DND-41 (cell line): ENCODE measurements at regions not wholly inside any gene's neighbourhood (a gene's known extent, or its start where the extent isn't known, plus 50 kb on each side); places are given as distances from the start of the nearest gene placed in this dataset.

Experiments used
- ATAC-seq: fragments of 200-7000 bp; cut with Tn5 transposase; 3 replicates; pipeline ENCODE4 v1.9.1; 2021; ENCODE audit warnings: low read depth; ENCODE audit not compliant: insufficient read depth
- DNase-seq: peaks from one replicate; pipeline ENCODE4 v3.0.0-alpha.2; 2020
- H2AFZ ChIP-seq: 2 replicates; pipeline ENCODE4 v1.6.0; 2012; ENCODE audit warnings: low read depth, low read length
- H3K27ac ChIP-seq: 2 replicates; pipeline ENCODE4 v1.5.1; 2012; ENCODE audit warnings: low read length, inconsistent platforms
- H3K27me3 ChIP-seq: fragments of 200-600 bp; sonication (generic); 2 replicates; pipeline ENCODE4 v1.6.0; 2012; ENCODE audit warnings: low read length, mild to moderate bottlenecking, inconsistent platforms; ENCODE audit not compliant: insufficient read depth, poor library complexity
- H3K36me3 ChIP-seq: 2 replicates; pipeline ENCODE4 v1.5.1; 2012; ENCODE audit warnings: low read length, inconsistent platforms; ENCODE audit not compliant: insufficient read depth
- H3K4me1 ChIP-seq: 2 replicates; pipeline ENCODE4 v1.5.1; 2012; ENCODE audit warnings: mild to moderate bottlenecking, low read length; ENCODE audit not compliant: insufficient read depth
- H3K4me2 ChIP-seq: 2 replicates; pipeline ENCODE4 v1.6.0; 2012; ENCODE audit warnings: mild to moderate bottlenecking, moderate library complexity, low read length, inconsistent platforms; ENCODE audit not compliant: insufficient read depth
- H3K4me3 ChIP-seq, 2 experiments: fragments of 200-600 bp in 1 of 2; shearing (Covaris generic) in 1 of 2; 2 replicates each; pipeline ENCODE4 v1.5.1; 2012 to 2016; ENCODE audit warnings: inconsistent platforms in 2 of 2, low read length in 2 of 2, mild to moderate bottlenecking in 2 of 2, low read depth in 1 of 2, moderate library complexity in 1 of 2
- H3K79me2 ChIP-seq: 2 replicates; pipeline ENCODE4 v1.6.0; 2012; ENCODE audit warnings: low read length, inconsistent platforms; ENCODE audit not compliant: insufficient read depth
- H3K9ac ChIP-seq: 2 replicates; pipeline ENCODE4 v1.6.0; 2012; ENCODE audit warnings: low read depth, mild to moderate bottlenecking, inconsistent platforms, low read length, moderate library complexity
- H3K9me3 ChIP-seq: 2 replicates; pipeline ENCODE4 v1.5.1; 2012; ENCODE audit warnings: low read length, moderate library complexity, mild to moderate bottlenecking, inconsistent platforms; ENCODE audit not compliant: insufficient read depth, severe bottlenecking
- H4K20me1 ChIP-seq: 2 replicates; pipeline ENCODE4 v1.6.0; 2012; ENCODE audit warnings: low read length; ENCODE audit not compliant: insufficient read depth
- CTCF ChIP-seq: IDR thresholded peaks from 2 replicates; pipeline ENCODE4 v1.5.1; 2012; ENCODE audit warnings: borderline replicate concordance, low read length, moderate library complexity, mild to moderate bottlenecking; ENCODE audit not compliant: poor library complexity, severe bottlenecking; ENCODE audit errors: extremely low read depth
- EZH2 ChIP-seq: IDR thresholded peaks from 3 replicates; pipeline ENCODE4 v1.6.1; 2012; ENCODE audit warnings: borderline replicate concordance, low read depth, mild to moderate bottlenecking, moderate library complexity, low read length, inconsistent platforms; ENCODE audit not compliant: severe bottlenecking

GRCh38 chr18:42292654-42293053 lies 337.6 kb downstream of the PIK3C3 start:
- Histone ChIP-seq H3K4me1 (no peaks in the 10 kb centered on the region), H3K27me3 (no peaks in the 10 kb centered on the region), H3K27ac (no peak overlapping the region), H3K9ac (no peak overlapping the region), H2AFZ (no peak overlapping the region), H3K79me2 (no peaks in the 10 kb centered on the region), H4K20me1 (no peaks in the 10 kb centered on the region), H3K9me3 (no peaks in the 10 kb centered on the region), H3K4me3 (no peak overlapping the region), H3K4me2 (no peak overlapping the region), H3K36me3 (no peaks in the 10 kb centered on the region)
- TF ChIP-seq EZH2, result no peak
- TF ChIP-seq CTCF, result no peak
- ATAC-seq, result no peak
- no peak for DNase-seq

GRCh38 chr18:42296192-42296591 lies 341.2 kb downstream of the PIK3C3 start:
- Histone ChIP-seq H3K9me3 (no peaks in the 10 kb centered on the region), H3K27me3 (no peaks in the 10 kb centered on the region), H3K36me3 (no peaks in the 10 kb centered on the region), H3K79me2 (no peaks in the 10 kb centered on the region), H2AFZ (no peak overlapping the region), H3K4me1 (no peaks in the 10 kb centered on the region), H3K4me3 (no peak overlapping the region), H3K4me2 (no peak overlapping the region), H3K27ac (no peak overlapping the region), H3K9ac (no peak overlapping the region), H4K20me1 (no peaks in the 10 kb centered on the region)
- ATAC-seq, result no peak
- TF ChIP-seq EZH2 (no peak), CTCF (no peak)
- no peak for DNase-seq

GRCh38 chr18:42296723-42297122 lies 341.7 kb downstream of the PIK3C3 start:
- Histone ChIP-seq H4K20me1 (no peaks in the 10 kb centered on the region), H3K36me3 (no peaks in the 10 kb centered on the region), H3K9me3 (no peaks in the 10 kb centered on the region), H3K9ac (no peak overlapping the region), H3K4me1 (no peaks in the 10 kb centered on the region), H3K4me2 (no peak overlapping the region), H2AFZ (no peak overlapping the region), H3K27me3 (no peaks in the 10 kb centered on the region), H3K27ac (no peak overlapping the region), H3K4me3 (no peak overlapping the region), H3K79me2 (no peaks in the 10 kb centered on the region)
- DNase-seq, result no peak
- ATAC-seq, result no peak
- TF ChIP-seq EZH2 (no peak), CTCF (no peak)
